GM12878 (cell line): ENCODE measurements at regions not wholly inside any gene's neighbourhood (a gene's known extent, or its start where the extent isn't known, plus 50 kb on each side); places are given as distances from the start of the nearest gene placed in this dataset.

Experiments used
- ATAC-seq: fragments of 200-7000 bp; cut with Tn5 transposase; 3 replicates; pipeline ENCODE4 v1.9.1; 2020; ENCODE audit warnings: mild to moderate bottlenecking, moderate library complexity
- BruUV-seq: library from RNA; stranded (reverse); fragments of 400-500 nt; replicated peaks from 2 replicates; lab custom pipeline; 2021; lab: Mats Ljungman, UMichigan
- CTCF ChIA-PET: fragments of 300-600 bp; sonication (Branson Sonifier 250); formaldehyde crosslinking; extraction: SDS; loops from one replicate; lab custom pipeline; 2021; ENCODE audit warnings: inconsistent platforms; lab: Yijun Ruan, JAX
- POLR2A ChIA-PET: fragments of 350-600 bp; formaldehyde crosslinking; extraction: SDS; loops from one replicate; lab custom pipeline; 2021; ENCODE audit warnings: inconsistent platforms; lab: Charles Lee
- RAD21 ChIA-PET: fragments of 300-600 bp; sonication (Branson Sonifier 250); formaldehyde crosslinking; loops from one replicate; lab custom pipeline; 2023; ENCODE audit warnings: antibody characterized with exemption; ENCODE audit not compliant: unreplicated experiment; lab: Charles Lee
- SMC1A ChIA-PET: fragments of 300-600 bp; sonication (Branson Sonifier 250); formaldehyde crosslinking; loops from one replicate; lab custom pipeline; 2023; ENCODE audit not compliant: unreplicated experiment, uncharacterized antibody; lab: Charles Lee
- DNase-seq: peaks from one replicate; pipeline ENCODE4 v3.0.0-alpha.2; 2011; ENCODE audit warnings: low read depth, low spot score
- FAIRE-seq: peaks from 3 replicates; lab custom pipeline; 2011; peaks lifted over from hg19 to GRCh38; lab: Jason Lieb, UNC
- H2AFZ ChIP-seq: 2 replicates; pipeline ENCODE4 v1.6.0; 2011; ENCODE audit warnings: low read depth, low read length, control low read depth; ENCODE audit not compliant: control insufficient read depth
- H3K27ac ChIP-seq: 2 replicates; pipeline ENCODE4 v1.5.1; 2011; ENCODE audit warnings: control low read depth; ENCODE audit not compliant: control insufficient read depth, insufficient read depth
- H3K27me3 ChIP-seq, 2 experiments: replicated peaks in 1 of 2; 2 replicates each; pipeline versions ENCODE4 v1.6.0 to v1.6.1; 2011; ENCODE audit warnings: low read length in 1 of 2; ENCODE audit not compliant: control insufficient read depth in 2 of 2, insufficient read depth in 2 of 2
- H3K36me3 ChIP-seq, 2 experiments: 2 replicates each; pipeline ENCODE4 v1.5.1; 2011; ENCODE audit warnings: low read length in 1 of 2; ENCODE audit not compliant: control insufficient read depth in 2 of 2, insufficient read depth in 2 of 2
- H3K4me1 ChIP-seq: 2 replicates; pipeline ENCODE4 v1.6.1; 2011; ENCODE audit warnings: mild to moderate bottlenecking, low read length, moderate library complexity, mixed read lengths; ENCODE audit not compliant: control insufficient read depth, insufficient read depth
- H3K4me2 ChIP-seq: 2 replicates; pipeline ENCODE4 v1.6.0; 2011; ENCODE audit warnings: control low read depth; ENCODE audit not compliant: control insufficient read depth, insufficient read depth
- H3K4me3 ChIP-seq: fragments of 200-600 bp; sonication (generic); 2 replicates; pipeline ENCODE4 v1.5.1; 2016
- H3K79me2 ChIP-seq: 2 replicates; pipeline ENCODE4 v1.6.0; 2011; ENCODE audit warnings: low read length; ENCODE audit not compliant: control insufficient read depth, insufficient read depth
- H3K9ac ChIP-seq: 2 replicates; pipeline ENCODE4 v1.8.0; 2011; ENCODE audit warnings: low read length, control low read depth, mixed read lengths; ENCODE audit not compliant: control insufficient read depth, insufficient read depth
- H3K9me3 ChIP-seq: replicated peaks from 3 replicates; pipeline ENCODE4 v1.5.1; 2011; ENCODE audit warnings: mild to moderate bottlenecking, low read length; ENCODE audit not compliant: control insufficient read depth, insufficient read depth
- H4K20me1 ChIP-seq: 2 replicates; pipeline ENCODE4 v1.6.0; 2011; ENCODE audit not compliant: control insufficient read depth, insufficient read depth
- ASH2L ChIP-seq: fragments of 300-600, 200-600 bp; sonication (generic); IDR thresholded peaks from 2 replicates; pipeline ENCODE4 v1.6.1; 2017; ENCODE audit warnings: low read depth, mild to moderate bottlenecking, borderline replicate concordance
- BACH1 ChIP-seq: fragments of 450-650 bp; IDR thresholded peaks from 2 replicates; pipeline ENCODE4 v1.6.1; 2017; ENCODE audit warnings: mild to moderate bottlenecking, borderline replicate concordance
- E4F1 ChIP-seq: fragments of 450-650 bp; IDR thresholded peaks from 2 replicates; pipeline ENCODE4 v1.6.1; 2018; ENCODE audit warnings: borderline replicate concordance, mild to moderate bottlenecking; ENCODE audit not compliant: partially characterized antibody
- IRF5 ChIP-seq: fragments of 450-650 bp; IDR thresholded peaks from 2 replicates; pipeline ENCODE4 v1.6.1; 2017; ENCODE audit warnings: borderline replicate concordance
- KAT2A ChIP-seq: conservative IDR thresholded peaks from 2 replicates; pipeline ENCODE4 v1.6.1; 2011; ENCODE audit warnings: low read depth, low read length; ENCODE audit not compliant: control insufficient read depth
- MAX ChIP-seq: IDR thresholded peaks from 2 replicates; pipeline ENCODE4 v1.6.1; 2012; ENCODE audit warnings: low read depth, low read length, improper control_type of control experiment
- PAX5 ChIP-seq: IDR thresholded peaks from 2 replicates; pipeline ENCODE4 v1.6.1; 2011; ENCODE audit warnings: low read depth, low read length, borderline replicate concordance
- PAX8 ChIP-seq: fragments of 450-650 bp; IDR thresholded peaks from 2 replicates; pipeline ENCODE4 v1.6.1; 2017; ENCODE audit warnings: mild to moderate bottlenecking, moderate library complexity
- RAD51 ChIP-seq: fragments of 450-650 bp; IDR thresholded peaks from 2 replicates; pipeline ENCODE4 v1.6.1; 2016; ENCODE audit warnings: moderate library complexity, mild to moderate bottlenecking, inconsistent platforms
- TBL1XR1 ChIP-seq: IDR thresholded peaks from 2 replicates; pipeline ENCODE4 v1.6.1; 2012; ENCODE audit warnings: low read depth, low read length, improper control_type of control experiment
- ZBTB33 ChIP-seq: fragments of 450-650 bp; IDR thresholded peaks from 2 replicates; pipeline ENCODE4 v1.6.1; 2017; ENCODE audit warnings: mild to moderate bottlenecking
- ZNF274 ChIP-seq: IDR thresholded peaks from one replicate; pipeline ENCODE4 v1.8.0; 2011; ENCODE audit not compliant: insufficient read length, insufficient read depth
- WGBS: methylation state at CpG from one replicate; pipeline ENCODE4 v1.1.6; 2016; ENCODE audit warnings: low lambda C conversion rate; ENCODE audit not compliant: insufficient replicate concordance, insufficient coverage; ENCODE audit errors: missing lambda C conversion rate; 5-methylcytosine and 5-hydroxymethylcytosine counted together
- in situ Hi-C: fragments of 300-500 bp; cut with MboI; formaldehyde crosslinking; loops from 9 replicates; pipeline ENCODE4 v1.14.3; 2018; ENCODE audit warnings: mixed read lengths
- intact Hi-C: fragments of 100-400 bp; cut with micrococcal nuclease; formaldehyde crosslinking; loops from one replicate; pipeline ENCODE4 v1.14.2; 2022; ENCODE audit not compliant: unreplicated experiment
- TF ChIP-seq, protein P1 (sequence below): IDR thresholded peaks from 2 replicates; pipeline ENCODE4 v1.6.1; 2011; ENCODE audit warnings: mild to moderate bottlenecking, low read depth, low read length, moderate library complexity; ENCODE audit not compliant: insufficient replicate concordance

DNA sequence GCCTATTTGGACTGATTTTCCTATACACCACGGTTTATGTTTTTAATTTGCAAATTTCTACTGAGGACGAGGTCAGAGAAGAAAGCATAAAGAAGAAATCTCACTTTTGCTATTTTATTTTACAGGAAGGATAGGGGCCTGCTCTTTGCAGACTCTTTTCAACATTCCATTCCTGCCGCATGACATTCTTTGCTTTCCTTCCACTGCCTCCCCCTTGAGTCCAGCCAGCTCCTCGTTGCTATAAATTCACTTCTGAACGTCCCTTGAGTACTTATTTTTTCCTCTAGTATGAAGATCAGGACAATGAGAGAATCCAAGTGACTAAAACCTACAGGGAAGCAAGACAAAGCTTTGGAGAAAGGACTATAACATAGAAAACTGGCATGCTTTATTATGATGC lies 53.4 kb upstream of the PTGFR start:
- Histone ChIP-seq H2AFZ (no peak overlapping the region), H3K4me1 (no peaks in the 10 kb centered on the region), H3K4me2 (no peak overlapping the region), H4K20me1 (no peaks in the 10 kb centered on the region), H3K27me3 (no peaks in the 10 kb centered on the region; a peak in 1 of 4 replicates), H3K36me3 (no peaks in the 10 kb centered on the region), H3K9ac (no peak overlapping the region), H3K9me3 (no peaks in the 10 kb centered on the region), H3K27ac (no peak overlapping the region), H3K79me2 (no peaks in the 10 kb centered on the region), H3K4me3 (no peak overlapping the region)
- ChIA-PET SMC1A (no interaction called here), RAD21 (no interaction called here), CTCF (interaction anchor here (0.9 kb wide), 1 partner anchor 170 kb away, joined by 3 read pairs; no protein-coding TSS in a partner anchor), POLR2A (no interaction called here)
- FAIRE-seq (no peak), ATAC-seq (no peak), DNase-seq (no peak)
- in situ Hi-C loops: no loop called here
- BruUV-seq: no TSS peak
- 20% methylated on average over 5 of the region's 5 CpGs for WGBS
- TF ChIP-seq PAX8 (no peak), PAX5 (no peak), ASH2L (no peak), IRF5 (no peak), ZNF274 (no peak), KAT2A (no peak), RAD51 (no peak), ZBTB33 (no peak), MAX (no peak), BACH1 (no peak), E4F1 (no peak), TBL1XR1 (no peak)
- TF ChIP-seq, protein P1, sequence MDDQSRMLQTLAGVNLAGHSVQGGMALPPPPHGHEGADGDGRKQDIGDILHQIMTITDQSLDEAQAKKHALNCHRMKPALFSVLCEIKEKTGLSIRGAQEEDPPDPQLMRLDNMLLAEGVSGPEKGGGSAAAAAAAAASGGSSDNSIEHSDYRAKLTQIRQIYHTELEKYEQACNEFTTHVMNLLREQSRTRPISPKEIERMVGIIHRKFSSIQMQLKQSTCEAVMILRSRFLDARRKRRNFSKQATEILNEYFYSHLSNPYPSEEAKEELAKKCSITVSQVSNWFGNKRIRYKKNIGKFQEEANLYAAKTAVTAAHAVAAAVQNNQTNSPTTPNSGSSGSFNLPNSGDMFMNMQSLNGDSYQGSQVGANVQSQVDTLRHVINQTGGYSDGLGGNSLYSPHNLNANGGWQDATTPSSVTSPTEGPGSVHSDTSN: no peak
- intact Hi-C loops: no loop called here
